T-cell (primary cell): ENCODE measurements at regions not wholly inside any gene's neighbourhood (a gene's known extent, or its start where the extent isn't known, plus 50 kb on each side); places are given as distances from the start of the nearest gene placed in this dataset.

ENCODE experiments used
- ATAC-seq, 4 experiments: fragments of 200-7000 bp in 3 of 4; fragments of 150-1000 bp in 1 of 4; cut with Tn5 transposase; replicated peaks in 1 of 4; 1 replicate in 3 of 4; 2 replicates in 1 of 4; pipeline ENCODE4 v1.10.0; 2021; ENCODE audit warnings: moderate library complexity in 3 of 4, mild to moderate bottlenecking in 2 of 4, moderate number of reproducible peaks in 1 of 4
- CTCF ChIA-PET, 2 donors: fragments of 300-600 bp; sonication (Branson Sonifier 250); formaldehyde crosslinking; loops; one replicate each; lab custom pipeline; 2022; ENCODE audit warnings: antibody characterized with exemption in 2 of 2; lab: Charles Lee
- POLR2A ChIA-PET, 2 donors: fragments of 300-600 bp; sonication (Branson Sonifier 250); formaldehyde crosslinking; loops; one replicate each; lab custom pipeline; 2022; ENCODE audit warnings: antibody characterized with exemption in 2 of 2; lab: Charles Lee
- DNase-seq, 35 experiments: peaks; one replicate each; pipeline versions ENCODE4 v3.0.0 to v3.0.0-alpha.2; 2013 to 2023
- H3K27ac ChIP-seq: one replicate; pipeline ENCODE4 v1.5.1; 2013; ENCODE audit warnings: low read length
- H3K27me3 ChIP-seq, 2 experiments: replicated peaks in 1 of 2; 1 replicate in 1 of 2; 2 replicates in 1 of 2; pipeline versions ENCODE4 v1.6.1 to v1.7.0; 2013; ENCODE audit warnings: low read length in 1 of 2, mixed read lengths in 1 of 2; ENCODE audit not compliant: control insufficient read depth in 2 of 2, insufficient read depth in 2 of 2; ENCODE audit errors: extremely low read depth in 1 of 2
- H3K36me3 ChIP-seq, 2 donors: 1 replicate in 1 of 2; 2 replicates in 1 of 2; pipeline versions ENCODE4 v1.6.1 to v1.7.0; 2013; ENCODE audit warnings: low read length in 1 of 2; ENCODE audit not compliant: control insufficient read depth in 2 of 2, insufficient read depth in 1 of 2; ENCODE audit errors: extremely low read depth in 1 of 2
- H3K4me1 ChIP-seq, 2 experiments: 1 replicate in 1 of 2; 2 replicates in 1 of 2; pipeline versions ENCODE4 v1.6.1 to v1.7.0; 2013; ENCODE audit warnings: low read length in 2 of 2, mixed read lengths in 1 of 2; ENCODE audit not compliant: insufficient read depth in 2 of 2, control insufficient read depth in 1 of 2; ENCODE audit errors: extremely low read depth in 1 of 2
- H3K4me3 ChIP-seq, 2 donors: 1 replicate in 1 of 2; 2 replicates in 1 of 2; pipeline versions ENCODE4 v1.5.1 to v1.7.0; 2013; ENCODE audit warnings: mild to moderate bottlenecking in 2 of 2, low read length in 1 of 2, moderate library complexity in 1 of 2; ENCODE audit not compliant: control insufficient read depth in 1 of 2; ENCODE audit errors: extremely low read depth in 1 of 2
- H3K9me3 ChIP-seq: 2 replicates; pipeline ENCODE4 v1.7.0; 2013
- H3K27ac Mint-ChIP-seq, 2 donors: one replicate each; pipeline ENCODE4 v1.8.0; 2020 to 2021; ENCODE audit warnings: mild to moderate bottlenecking in 2 of 2, mixed read lengths in 2 of 2
- H3K27me3 Mint-ChIP-seq, 2 donors: one replicate each; pipeline ENCODE4 v1.8.0; 2021 to 2022; ENCODE audit warnings: mixed read lengths in 2 of 2
- H3K36me3 Mint-ChIP-seq: one replicate; pipeline ENCODE4 v1.8.0; 2021; ENCODE audit warnings: mixed read lengths
- H3K4me1 Mint-ChIP-seq, 3 donors: one replicate each; pipeline ENCODE4 v1.8.0; 2020 to 2022; ENCODE audit warnings: mixed read lengths in 3 of 3, mild to moderate bottlenecking in 1 of 3
- H3K4me3 Mint-ChIP-seq, 3 donors: one replicate each; pipeline ENCODE4 v1.8.0; 2020 to 2022; ENCODE audit warnings: mild to moderate bottlenecking in 3 of 3, mixed read lengths in 3 of 3, moderate library complexity in 3 of 3
- H3K9me3 Mint-ChIP-seq, 3 donors: one replicate each; pipeline ENCODE4 v1.8.0; 2020 to 2022; ENCODE audit warnings: mixed read lengths in 3 of 3
- WGBS: methylation state at CpG from one replicate; pipeline ENCODE4 v1.1.5; 2013; ENCODE audit warnings: missing lambda C conversion rate; ENCODE audit not compliant: insufficient coverage; 5-methylcytosine and 5-hydroxymethylcytosine counted together

DNA sequence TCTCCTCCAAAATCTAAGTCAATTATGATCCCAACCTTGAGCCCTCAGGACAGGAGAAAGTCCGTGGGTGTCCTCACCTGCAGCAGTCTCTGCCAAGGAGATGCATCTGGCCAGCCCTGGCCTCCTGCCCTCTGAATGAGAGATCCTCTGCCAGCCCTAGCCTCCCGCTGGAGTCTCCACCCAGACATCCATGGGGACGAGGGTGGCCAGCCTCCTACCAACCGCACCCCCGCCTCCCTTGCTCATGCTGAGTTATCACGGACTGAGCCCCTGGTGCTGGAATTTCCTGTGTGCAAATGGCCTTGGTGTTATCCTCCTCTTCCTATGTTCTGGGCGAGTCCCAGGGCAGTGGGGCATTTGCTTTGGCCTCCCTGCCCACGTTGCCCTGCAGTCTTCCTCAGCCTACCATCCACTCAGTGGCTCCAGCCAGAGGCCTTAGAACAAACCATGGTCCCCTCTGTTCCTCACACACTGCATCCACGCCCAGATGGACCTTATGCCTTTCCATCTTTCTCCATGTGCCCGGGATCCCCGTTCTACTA lies 116.4 kb downstream of the ACKR3 start:
- Mint-ChIP-seq H3K9me3 (no peaks in the 10 kb centered on the region), H3K4me1 (no peaks in the 10 kb centered on the region), H3K27ac (no peak overlapping the region), H3K27me3 (peaks cover 20 to 24% of the 10 kb centered on the region in 2 donors), H3K4me3 (no peak overlapping the region), H3K36me3 (no peaks in the 10 kb centered on the region)
- 76% methylated on average over 11 of the region's 11 CpGs for WGBS
- Histone ChIP-seq H3K4me3 (no peak overlapping the region), H3K27me3 (peaks cover 0 to 33% of the 10 kb centered on the region in 2 experiments), H3K36me3 (no peaks in the 10 kb centered on the region), H3K9me3 (no peaks in the 10 kb centered on the region), H3K4me1 (no peaks in the 10 kb centered on the region), H3K27ac (no peak overlapping the region)
- ATAC-seq (no peak), DNase-seq (no peak)
- ChIA-PET POLR2A (no interaction called here), CTCF (no interaction called here)

GRCh38 chr2:236686561-236686960 lies 116.9 kb downstream of the ACKR3 start:
- Mint-ChIP-seq H3K36me3 (no peaks in the 10 kb centered on the region), H3K4me1 (no peaks in the 10 kb centered on the region), H3K4me3 (no peak overlapping the region), H3K27ac (no peak overlapping the region), H3K27me3 (peaks cover 20 to 26% of the 10 kb centered on the region in 2 donors), H3K9me3 (no peaks in the 10 kb centered on the region)
- Histone ChIP-seq H3K36me3 (no peaks in the 10 kb centered on the region), H3K4me1 (no peaks in the 10 kb centered on the region), H3K27ac (no peak overlapping the region), H3K27me3 (peaks cover 0 to 35% of the 10 kb centered on the region in 2 experiments), H3K9me3 (no peaks in the 10 kb centered on the region), H3K4me3 (no peak overlapping the region)
- CTCF ChIA-PET: no interaction called here
- 44% methylated on average over 2 of the region's 2 CpGs for WGBS
- DNase-seq (no peak), ATAC-seq (no peak)
- POLR2A ChIA-PET: no interaction called here

DNA sequence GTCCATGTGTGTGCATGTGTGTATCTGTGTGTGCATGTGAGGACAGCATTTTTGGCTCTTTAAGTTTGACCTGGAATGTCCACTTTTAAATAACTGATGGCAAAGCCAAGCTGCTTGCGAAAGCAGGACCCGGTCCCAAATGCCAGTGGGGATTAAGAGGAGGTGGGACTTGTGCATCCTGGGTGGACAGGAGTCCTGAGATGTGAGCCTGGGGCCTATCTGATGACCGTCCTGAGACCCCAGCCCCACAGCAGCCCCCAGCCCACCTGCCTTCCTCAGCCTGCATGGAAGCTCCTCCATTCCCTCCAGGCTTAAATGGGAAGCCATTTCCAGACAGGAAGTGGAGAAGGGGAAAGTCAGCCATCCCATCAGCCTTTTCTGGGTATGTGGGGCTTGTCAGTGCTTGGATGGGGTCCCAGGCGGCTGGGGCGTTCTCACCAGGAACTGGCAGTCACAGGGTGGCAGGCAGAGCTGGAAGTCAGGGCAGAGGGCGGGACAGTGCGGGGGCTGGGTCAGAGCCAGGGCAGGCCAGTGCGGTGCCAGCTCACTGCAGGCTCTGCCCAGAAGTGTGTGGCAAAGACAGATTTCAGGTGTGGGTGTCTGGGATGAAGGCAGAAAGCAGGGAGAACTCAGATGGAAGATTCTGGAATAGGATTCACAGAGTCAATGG lies 117.8 kb downstream of the ACKR3 start:
- Histone ChIP-seq H3K9me3 (no peaks in the 10 kb centered on the region), H3K4me3 (no peak overlapping the region), H3K4me1 (no peaks in the 10 kb centered on the region), H3K27ac (no peak overlapping the region), H3K27me3 (peaks cover 0 to 39% of the 10 kb centered on the region in 2 experiments), H3K36me3 (no peaks in the 10 kb centered on the region)
- ATAC-seq (no peak), DNase-seq (no peak)
- Mint-ChIP-seq H3K27ac (no peak overlapping the region), H3K36me3 (no peaks in the 10 kb centered on the region), H3K27me3 (peaks cover 24 to 26% of the 10 kb centered on the region in 2 donors), H3K4me1 (no peaks in the 10 kb centered on the region), H3K4me3 (no peak overlapping the region), H3K9me3 (no peaks in the 10 kb centered on the region)
- POLR2A ChIA-PET: no interaction called here
- CTCF ChIA-PET: no interaction called here
- WGBS: 87% methylated on average over 5 of the region's 8 CpGs

GRCh38 chr2:236688157-236688556 lies 118.5 kb downstream of the ACKR3 start:
- ATAC-seq (no peak), DNase-seq (no peak)
- no peaks in the 10 kb centered on the region for H3K36me3 ChIP-seq
- no peaks in the 10 kb centered on the region for H3K4me1 ChIP-seq
- no peak overlapping the region for H3K27ac Mint-ChIP-seq
- no peaks in the 10 kb centered on the region for H3K4me1 Mint-ChIP-seq
- H3K9me3 Mint-ChIP-seq: no peaks in the 10 kb centered on the region
- POLR2A ChIA-PET: no interaction called here
- CTCF ChIA-PET: interaction anchor here in 1 of 2 donors (0.6 kb wide), 1 partner anchor 735 kb away, joined by 3 read pairs; no protein-coding TSS in a partner anchor
- H3K27me3 Mint-ChIP-seq: peaks cover 24 to 29% of the 10 kb centered on the region in 2 donors
- H3K27me3 ChIP-seq: peaks cover 0 to 38% of the 10 kb centered on the region in 2 experiments
- H3K9me3 ChIP-seq: no peaks in the 10 kb centered on the region
- no peak overlapping the region for H3K4me3 ChIP-seq
- H3K36me3 Mint-ChIP-seq: no peaks in the 10 kb centered on the region
- no peak overlapping the region for H3K4me3 Mint-ChIP-seq
- 67% methylated on average over 2 of the region's 6 CpGs for WGBS
- H3K27ac ChIP-seq: no peak overlapping the region

GRCh38 chr2:236688563-236689392 lies 119.2 kb downstream of the ACKR3 start:
- Mint-ChIP-seq H3K27me3 (peaks cover 24 to 33% of the 10 kb centered on the region in 2 donors), H3K4me3 (no peak overlapping the region), H3K4me1 (no peaks in the 10 kb centered on the region), H3K36me3 (no peaks in the 10 kb centered on the region), H3K9me3 (no peaks in the 10 kb centered on the region), H3K27ac (no peak overlapping the region)
- no peaks in the 10 kb centered on the region for H3K4me1 ChIP-seq
- DNase-seq: no peak
- H3K4me3 ChIP-seq: no peak overlapping the region
- ChIA-PET CTCF (interaction anchor here in 1 of 2 donors (0.6 kb wide), 1 partner anchor 734 kb away, joined by 3 read pairs; no protein-coding TSS in a partner anchor), POLR2A (no interaction called here)
- ATAC-seq: no peak
- H3K36me3 ChIP-seq: no peaks in the 10 kb centered on the region
- 68% methylated on average over 14 of the region's 23 CpGs for WGBS
- H3K27me3 ChIP-seq: peaks cover 0 to 33% of the 10 kb centered on the region in 2 experiments
- no peak overlapping the region for H3K27ac ChIP-seq
- H3K9me3 ChIP-seq: no peaks in the 10 kb centered on the region

- Histone ChIP-seq H3K36me3 (no peaks in the 10 kb centered on the region), H3K9me3 (no peaks in the 10 kb centered on the region), H3K27ac (no peak overlapping the region), H3K4me3 (no peak overlapping the region), H3K27me3 (peaks cover 0 to 36% of the 10 kb centered on the region in 2 experiments), H3K4me1 (no peaks in the 10 kb centered on the region)
- no peak for ATAC-seq
- Mint-ChIP-seq H3K27ac (no peak overlapping the region), H3K4me3 (no peak overlapping the region), H3K9me3 (no peaks in the 10 kb centered on the region), H3K36me3 (no peaks in the 10 kb centered on the region), H3K4me1 (no peaks in the 10 kb centered on the region), H3K27me3 (peaks cover 29% of the 10 kb centered on the region in 2 donors)
- CTCF ChIA-PET: no interaction called here
- POLR2A ChIA-PET: no interaction called here
- DNase-seq: no peak
- 100% methylated on average over 1 of the region's 1 CpG for WGBS
These were observed 119.7 kb downstream of the ACKR3 start for GRCh38 chr2:236689393-236689700.
